HEK293T (cell line): ENCODE measurements at regions not wholly inside any gene's neighbourhood (a gene's known extent, or its start where the extent isn't known, plus 50 kb on each side); places are given as distances from the start of the nearest gene placed in this dataset.
"Not testable (repeated sequence)": the region's sequence is repeated elsewhere in the genome, so short reads cannot be mapped to it uniquely, and the experiment has no call there.

Experiments used
- FOXA1 ChIP-seq: fragments of 450-650 bp; IDR thresholded peaks from 2 replicates; pipeline ENCODE4 v1.6.1; 2016; ENCODE audit warnings: mild to moderate bottlenecking
- FOXM1 ChIP-seq: fragments of 450-650 bp; IDR thresholded peaks from 2 replicates; pipeline ENCODE4 v1.6.1; 2017; ENCODE audit warnings: mild to moderate bottlenecking, borderline replicate concordance
- LEF1 ChIP-seq: fragments of 450-650 bp; IDR thresholded peaks from 2 replicates; pipeline ENCODE4 v1.6.1; 2017; ENCODE audit warnings: mild to moderate bottlenecking, borderline replicate concordance
- SP1 ChIP-seq: fragments of 450-650 bp; IDR thresholded peaks from 2 replicates; pipeline ENCODE4 v1.6.1; 2017
- SUZ12 ChIP-seq: fragments of 450-650 bp; IDR thresholded peaks from 2 replicates; pipeline ENCODE4 v1.6.1; 2016; ENCODE audit warnings: mild to moderate bottlenecking

GRCh38 chr7:55313671-55314070, 51.5 kb upstream of the LANCL2 start:
- not testable (repeated sequence) for TF ChIP-seq FOXA1, FOXM1, LEF1, SUZ12, SP1
